NCI-H1694 treated with DMSO at 0.1 percent for 48 hours (cell line): ENCODE measurements at regions not wholly inside any gene's neighbourhood (a gene's known extent, or its start where the extent isn't known, plus 50 kb on each side); places are given as distances from the start of the nearest gene placed in this dataset.
A peak's percentile ranks its signal among the peaks of the same experiment; 100 is the strongest.

Experiments used
- DNase-seq: peaks from one replicate; lab custom pipeline; 2025; lab: John Stamatoyannopoulos, UW

GRCh38 chr4:1495416-1496115 lies 89.3 kb upstream of the NKX1-1 start:
- no peak for DNase-seq

GRCh38 chr4:1494416-1495315 lies 88.4 kb upstream of the NKX1-1 start:
- DNase-seq: no peak

- no peak for DNase-seq
Observed at GRCh38 chr4:1493540-1494287, 87.5 kb upstream of the NKX1-1 start.

GRCh38 chr4:1492651-1493539 lies 86.7 kb upstream of the NKX1-1 start:
- peak; percentile 3 for DNase-seq

- no peak for DNase-seq
Observed at GRCh38 chr4:1492142-1492457, 85.9 kb upstream of the NKX1-1 start.

GRCh38 chr4:1491328-1492141 lies 85.3 kb upstream of the NKX1-1 start:
- no peak for DNase-seq

GRCh38 chr4:1490654-1491327 lies 84.5 kb upstream of the NKX1-1 start:
- DNase-seq: no peak

GRCh38 chr4:1490011-1490653 lies 83.9 kb upstream of the NKX1-1 start:
- no peak for DNase-seq

- DNase-seq: no peak
Observed at GRCh38 chr4:1489639-1489995, 83.4 kb upstream of the NKX1-1 start.

GRCh38 chr4:1488831-1489638 lies 82.8 kb upstream of the NKX1-1 start:
- DNase-seq: no peak

- DNase-seq: no peak
Observed at GRCh38 chr4:1488357-1488756, 82.1 kb upstream of the NKX1-1 start.

- DNase-seq: no peak
Observed at GRCh38 chr4:1487761-1488160, 81.5 kb upstream of the NKX1-1 start.

GRCh38 chr4:1487106-1487505 lies 80.9 kb upstream of the NKX1-1 start:
- DNase-seq: no peak

- no peak for DNase-seq
Observed at GRCh38 chr4:1485280-1485679, 79.0 kb upstream of the NKX1-1 start.

- no peak for DNase-seq
Observed at GRCh38 chr4:1480720-1481119, 74.5 kb upstream of the NKX1-1 start.

GRCh38 chr4:1479454-1479853 lies 73.2 kb upstream of the NKX1-1 start:
- DNase-seq: no peak

GRCh38 chr4:1478766-1479355 lies 72.6 kb upstream of the NKX1-1 start:
- DNase-seq: no peak

- no peak for DNase-seq
Observed at GRCh38 chr4:1477045-1477840, 71.0 kb upstream of the NKX1-1 start.
